Adrenal gland (tissue), 9 donors: ENCODE measurements at regions not wholly inside any gene's neighbourhood (a gene's known extent, or its start where the extent isn't known, plus 50 kb on each side); places are given as distances from the start of the nearest gene placed in this dataset.

Experiments used
- DNase-seq, 7 donors: peaks; one replicate each; pipeline ENCODE4 v3.0.0-alpha.2; 2019 to 2020
- H3K27ac ChIP-seq, 5 donors: fragments of 200-600 bp; sonication (generic) in 4 of 5; 1 replicate in 3 of 5; 2 replicates in 2 of 5; pipeline versions ENCODE4 v1.5.1 to v1.8.0; 2016 to 2020; ENCODE audit warnings: mild to moderate bottlenecking in 1 of 5
- H3K27me3 ChIP-seq: fragments of 200-600 bp; 2 replicates; pipeline ENCODE4 v1.8.0; 2021
- H3K36me3 ChIP-seq, 2 donors: fragments of 200-600 bp; replicated peaks in 1 of 2; 1 replicate in 1 of 2; 2 replicates in 1 of 2; pipeline versions ENCODE4 v1.5.1 to v1.8.0; 2018 to 2022
- H3K4me1 ChIP-seq, 2 donors: fragments of 200-600 bp; replicated peaks in 1 of 2; 1 replicate in 1 of 2; 2 replicates in 1 of 2; pipeline versions ENCODE4 v1.5.1 to v1.8.0; 2018 to 2021
- H3K4me3 ChIP-seq, 4 donors: fragments of 200-600 bp; sonication (generic) in 3 of 4; one replicate each; pipeline ENCODE4 v1.5.1; 2016 to 2018
- H3K9me3 ChIP-seq, 3 donors: fragments of 200-600 bp; sonication (generic) in 1 of 3; replicated peaks in 1 of 3; 1 replicate in 2 of 3; 2 replicates in 1 of 3; pipeline versions ENCODE4 v1.5.1 to v1.8.0; 2016 to 2021
- CTCF ChIP-seq, 6 experiments: fragments of 450-650 bp in 4 of 6; fragments of 200-600 bp in 2 of 6; sonication (generic) in 1 of 6; IDR thresholded peaks; 1 replicate in 5 of 6; 2 replicates in 1 of 6; pipeline versions ENCODE4 v1.5.1 to v1.8.0; 2016 to 2021; ENCODE audit warnings: antibody characterized with exemption in 6 of 6, mild to moderate bottlenecking in 2 of 6, moderate library complexity in 1 of 6
- POLR2A ChIP-seq, 2 donors: fragments of 450-650 bp; IDR thresholded peaks; one replicate each; pipeline ENCODE4 v1.6.1; 2017; ENCODE audit warnings: antibody characterized with exemption in 2 of 2, mild to moderate bottlenecking in 2 of 2, moderate library complexity in 1 of 2
- WGBS, 4 donors: extraction: QIAGEN DNeasy Blood & Tissue Kit in 2 of 4; methylation state at CpG; one replicate each; pipeline versions ENCODE4 v1.1.5 to v1.1.7; 2013 to 2017; 5-methylcytosine and 5-hydroxymethylcytosine counted together
- intact Hi-C, 2 donors: fragments of 100-400 bp; cut with DNase I; formaldehyde crosslinking; loops; one replicate each; pipeline versions ENCODE4 v1.14.1 to v1.15.0; 2022 to 2023
- donor health status: healthy with polysubstance abuse.
- donor health status: Bipolar disorder and iron deficiency.
- donor health status: DM: yes; HTN: yes; CAD: no.
- donor health status: DM: no; HTN: no; CAD: no.
- donor health status: DM: no; HTN: no; CAD: no.

GRCh38 chr10:44071479-44071878 is 313.4 kb downstream of the CXCL12 start:
- Histone ChIP-seq H3K27ac (no peak overlapping the region), H3K4me1 (no peaks in the 10 kb centered on the region), H3K4me3 (no peak overlapping the region), H3K9me3 (no peaks in the 10 kb centered on the region), H3K27me3 (no peaks in the 10 kb centered on the region), H3K36me3 (no peaks in the 10 kb centered on the region)
- 35 to 51% (median 43%) methylated on average over 2 of the region's 2 CpGs for WGBS, 4 donors
- intact Hi-C loops = no loop called here
- TF ChIP-seq POLR2A (IDR thresholded peaks at IDR 0.05) (no peak), CTCF (IDR thresholded peaks at IDR 0.05) (no peak)
- no peak for DNase-seq

GRCh38 chr10:44070282-44070681 is 314.6 kb downstream of the CXCL12 start:
- Histone ChIP-seq H3K27me3 (no peaks in the 10 kb centered on the region), H3K4me3 (no peak overlapping the region), H3K27ac (no peak overlapping the region), H3K36me3 (no peaks in the 10 kb centered on the region), H3K4me1 (no peaks in the 10 kb centered on the region), H3K9me3 (no peaks in the 10 kb centered on the region)
- TF ChIP-seq POLR2A (IDR thresholded peaks at IDR 0.05) (no peak), CTCF (IDR thresholded peaks at IDR 0.05) (no peak)
- 80 to 93% (median 86%) methylated on average over 3 to 5 of the region's 5 CpGs for WGBS, 4 donors
- intact Hi-C loops = no loop called here
- no peak for DNase-seq

GRCh38 chr10:44069573-44069972 is 315.3 kb downstream of the CXCL12 start:
- H3K36me3 ChIP-seq = no peaks in the 10 kb centered on the region
- no peak overlapping the region for H3K4me3 ChIP-seq
- TF ChIP-seq CTCF (IDR thresholded peaks at IDR 0.05) (no peak), POLR2A (IDR thresholded peaks at IDR 0.05) (no peak)
- intact Hi-C loops = no loop called here
- no peak overlapping the region for H3K27ac ChIP-seq
- no peaks in the 10 kb centered on the region for H3K9me3 ChIP-seq
- no peaks in the 10 kb centered on the region for H3K4me1 ChIP-seq
- DNase-seq = no peak
- H3K27me3 ChIP-seq = no peaks in the 10 kb centered on the region
- 71 to 77% (median 74%) methylated on average over 4 of the region's 4 CpGs for WGBS, 4 donors

GRCh38 chr10:44068716-44069482 is 316.0 kb downstream of the CXCL12 start:
- H3K27me3 ChIP-seq = no peaks in the 10 kb centered on the region
- no peaks in the 10 kb centered on the region for H3K4me1 ChIP-seq
- H3K27ac ChIP-seq = no peak overlapping the region
- 83 to 90% (median 88%) methylated on average over 10 of the region's 10 CpGs for WGBS, 4 donors
- H3K36me3 ChIP-seq = no peaks in the 10 kb centered on the region
- intact Hi-C loops = no loop called here
- H3K4me3 ChIP-seq = no peak overlapping the region
- no peak for DNase-seq
- TF ChIP-seq CTCF (IDR thresholded peaks at IDR 0.05) = no peak
- no peak for TF ChIP-seq POLR2A (IDR thresholded peaks at IDR 0.05)
- no peaks in the 10 kb centered on the region for H3K9me3 ChIP-seq
